GM21786 (cell line): ENCODE measurements at regions not wholly inside any gene's neighbourhood (a gene's known extent, or its start where the extent isn't known, plus 50 kb on each side); places are given as distances from the start of the nearest gene placed in this dataset.

Source experiments
- ATAC-seq: cut with Tn5 transposase; IDR thresholded peaks from one replicate; pipeline ENCODE4 v1.9.1; 2021; ENCODE audit not compliant: unreplicated experiment

GRCh38 chr13:48146122-48146521, 51.2 kb upstream of the MED4 start:
- no peak for ATAC-seq
